GM10266 (cell line): ENCODE measurements at regions not wholly inside any gene's neighbourhood (a gene's known extent, or its start where the extent isn't known, plus 50 kb on each side); places are given as distances from the start of the nearest gene placed in this dataset.

Source experiments
- DNase-seq: peaks from one replicate; pipeline ENCODE4 v3.0.0; 2012; ENCODE audit errors: extremely low spot score
- TF ChIP-seq, protein P1 (sequence below): IDR thresholded peaks from 2 replicates; pipeline ENCODE4 v1.5.1; 2012; ENCODE audit warnings: mild to moderate bottlenecking, low read depth; ENCODE audit not compliant: control insufficient read depth, insufficient read depth; ENCODE audit errors: missing control alignments

DNA sequence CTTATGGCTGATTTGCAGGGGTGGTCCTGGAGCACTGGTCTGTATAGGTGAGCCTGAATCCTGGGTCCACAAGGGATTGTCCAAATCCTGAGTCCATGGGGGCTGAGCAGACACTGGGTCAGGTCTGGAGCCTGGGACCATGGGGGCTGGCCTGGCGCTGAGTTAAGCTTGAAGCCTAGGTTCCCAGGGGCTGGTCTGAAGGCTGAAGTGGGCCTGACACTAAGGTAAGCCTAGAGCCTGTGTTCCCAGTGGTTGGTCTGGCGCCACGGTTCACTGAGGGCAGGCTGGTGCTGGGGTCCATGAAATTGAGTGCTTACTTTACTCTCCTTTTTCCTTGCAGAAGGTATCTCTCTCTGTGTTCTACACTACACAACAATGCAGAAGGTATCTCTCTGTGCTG, 155.8 kb downstream of the RBM46 start:
- DNase-seq: no peak
- TF ChIP-seq, protein P1, sequence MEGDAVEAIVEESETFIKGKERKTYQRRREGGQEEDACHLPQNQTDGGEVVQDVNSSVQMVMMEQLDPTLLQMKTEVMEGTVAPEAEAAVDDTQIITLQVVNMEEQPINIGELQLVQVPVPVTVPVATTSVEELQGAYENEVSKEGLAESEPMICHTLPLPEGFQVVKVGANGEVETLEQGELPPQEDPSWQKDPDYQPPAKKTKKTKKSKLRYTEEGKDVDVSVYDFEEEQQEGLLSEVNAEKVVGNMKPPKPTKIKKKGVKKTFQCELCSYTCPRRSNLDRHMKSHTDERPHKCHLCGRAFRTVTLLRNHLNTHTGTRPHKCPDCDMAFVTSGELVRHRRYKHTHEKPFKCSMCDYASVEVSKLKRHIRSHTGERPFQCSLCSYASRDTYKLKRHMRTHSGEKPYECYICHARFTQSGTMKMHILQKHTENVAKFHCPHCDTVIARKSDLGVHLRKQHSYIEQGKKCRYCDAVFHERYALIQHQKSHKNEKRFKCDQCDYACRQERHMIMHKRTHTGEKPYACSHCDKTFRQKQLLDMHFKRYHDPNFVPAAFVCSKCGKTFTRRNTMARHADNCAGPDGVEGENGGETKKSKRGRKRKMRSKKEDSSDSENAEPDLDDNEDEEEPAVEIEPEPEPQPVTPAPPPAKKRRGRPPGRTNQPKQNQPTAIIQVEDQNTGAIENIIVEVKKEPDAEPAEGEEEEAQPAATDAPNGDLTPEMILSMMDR: no peak

DNA sequence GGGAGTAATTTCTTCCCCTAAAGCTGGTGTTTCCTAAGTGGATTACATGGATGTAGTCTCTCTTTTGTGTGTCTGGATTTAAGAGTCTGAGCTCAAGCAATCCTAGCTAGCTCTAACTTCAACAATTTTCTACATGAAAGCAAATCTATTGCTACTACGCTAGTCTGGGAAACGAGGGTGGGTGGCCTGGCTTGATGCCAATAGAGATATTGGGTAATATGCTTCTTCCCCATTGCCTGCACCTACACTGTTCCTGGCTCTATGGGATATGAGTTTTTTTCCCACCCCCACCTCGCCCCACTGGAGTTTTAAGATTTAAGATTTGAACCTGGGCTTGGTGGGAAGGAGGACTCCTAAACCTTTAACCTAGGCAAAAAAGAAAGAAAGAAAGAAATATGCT, 158.8 kb downstream of the RBM46 start:
- no peak for DNase-seq
- TF ChIP-seq, protein P1: no peak

DNA sequence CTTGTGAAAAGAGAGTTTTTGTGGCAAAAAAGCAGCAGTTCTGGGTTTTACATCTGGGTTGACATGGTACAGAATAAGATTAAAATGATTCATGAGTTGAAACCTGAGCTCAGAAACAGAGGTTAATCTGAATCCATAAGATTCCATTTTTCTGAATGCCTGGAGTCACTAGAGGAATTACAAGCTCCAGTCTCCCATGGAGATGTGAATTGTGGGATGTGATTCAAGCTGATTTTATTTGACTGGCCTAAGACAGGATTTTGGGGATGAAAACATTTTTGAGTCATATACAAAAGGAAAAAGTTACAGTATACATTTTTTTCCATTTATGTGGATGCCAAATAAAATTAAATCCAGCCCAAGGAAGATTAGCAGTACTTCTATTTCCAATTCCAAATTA, 161.1 kb downstream of the RBM46 start:
- TF ChIP-seq, protein P1: no peak
- no peak for DNase-seq

DNA sequence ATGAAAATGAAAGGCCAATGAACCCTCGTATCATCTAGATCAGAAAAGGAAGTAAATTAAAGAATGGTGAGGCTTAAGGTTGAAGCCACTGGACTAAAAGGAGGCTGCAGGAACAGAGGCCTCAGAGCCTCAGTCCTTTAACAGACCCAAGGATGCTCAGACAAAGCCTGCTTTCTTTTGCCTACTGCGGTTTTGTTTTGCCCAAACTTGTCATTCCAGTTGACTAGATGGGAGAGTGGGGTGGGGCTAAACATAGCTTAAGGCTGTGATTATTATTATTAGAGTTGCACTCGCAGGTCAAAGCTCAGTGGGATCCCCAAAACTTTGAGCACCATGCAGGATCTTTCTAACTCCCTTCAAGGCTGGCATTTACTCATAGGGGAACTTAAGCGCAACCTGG, 163.9 kb downstream of the RBM46 start:
- DNase-seq: no peak
- TF ChIP-seq, protein P1: no peak

DNA sequence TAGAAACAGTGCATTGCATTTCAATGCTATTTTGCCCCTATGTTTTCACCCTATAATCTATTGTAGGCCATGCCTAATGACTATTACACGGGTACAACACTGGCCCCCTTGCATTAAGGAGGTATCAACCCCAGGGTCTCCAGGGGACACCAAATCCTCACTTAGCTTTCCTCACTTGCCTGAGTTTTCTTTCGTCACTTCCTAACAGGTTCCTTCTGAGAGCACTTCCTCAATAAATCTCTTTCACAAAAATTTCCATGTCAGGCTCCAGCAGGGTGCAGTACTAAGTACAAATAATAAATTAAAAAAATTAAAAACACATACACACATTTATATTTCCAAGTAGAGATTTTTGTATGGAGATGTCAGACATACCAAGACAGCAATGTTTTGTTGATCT, 165.0 kb downstream of the RBM46 start:
- TF ChIP-seq, protein P1: no peak
- DNase-seq: no peak

DNA sequence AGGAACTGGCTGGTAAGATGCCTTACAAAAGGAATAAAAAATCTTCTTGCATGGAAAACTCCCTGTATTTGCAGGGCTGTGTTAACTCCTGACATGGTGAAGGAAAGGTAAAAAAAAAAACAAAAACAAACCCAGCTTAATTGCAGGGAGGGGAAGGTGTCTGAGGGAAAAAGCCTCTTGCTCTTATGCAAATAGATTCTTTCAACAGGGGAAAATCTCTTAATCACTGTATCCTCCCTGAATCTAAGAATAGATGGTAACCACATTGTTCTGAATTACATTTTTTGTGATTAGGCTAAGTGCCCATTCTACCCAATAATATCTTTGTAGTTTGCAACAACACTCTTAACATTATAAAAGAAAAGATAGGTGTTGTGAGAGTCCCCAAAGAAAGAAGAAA, 172.6 kb downstream of the RBM46 start:
- no peak for DNase-seq
- TF ChIP-seq, protein P1: no peak

DNA sequence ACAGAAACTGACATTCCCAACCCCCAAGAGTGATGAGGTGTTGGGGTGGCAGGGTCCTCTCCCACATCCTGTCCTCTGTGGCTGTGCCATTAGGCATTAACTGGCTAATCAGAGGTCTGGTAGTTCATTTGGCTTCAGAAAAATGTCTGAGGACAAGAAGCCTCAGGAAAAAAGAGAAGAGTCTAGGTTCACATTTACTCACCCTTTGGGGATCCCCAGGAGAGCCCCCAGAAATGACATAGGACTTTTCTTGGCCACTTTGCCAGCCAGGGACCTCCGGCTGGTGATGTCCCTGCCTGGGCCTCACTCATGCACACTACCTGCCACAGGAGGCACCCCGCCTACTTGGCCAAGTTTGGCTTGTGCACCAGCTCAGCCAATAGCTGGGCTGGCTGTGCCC, 173.0 kb downstream of the RBM46 start:
- TF ChIP-seq, protein P1: no peak

More for the DNA sequence above, 173.0 kb downstream of the RBM46 start:
- DNase-seq: no peak
